GM19239 (cell line): ENCODE measurements at regions not wholly inside any gene's neighbourhood (a gene's known extent, or its start where the extent isn't known, plus 50 kb on each side); places are given as distances from the start of the nearest gene placed in this dataset.

Experiments used
- DNase-seq: peaks from one replicate; pipeline ENCODE4 v3.0.0; 2011; ENCODE audit warnings: low spot score; ENCODE audit not compliant: insufficient read length
- FAIRE-seq: peaks from 2 replicates; lab custom pipeline; 2011; peaks lifted over from hg19 to GRCh38; lab: Jason Lieb, UNC

DNA sequence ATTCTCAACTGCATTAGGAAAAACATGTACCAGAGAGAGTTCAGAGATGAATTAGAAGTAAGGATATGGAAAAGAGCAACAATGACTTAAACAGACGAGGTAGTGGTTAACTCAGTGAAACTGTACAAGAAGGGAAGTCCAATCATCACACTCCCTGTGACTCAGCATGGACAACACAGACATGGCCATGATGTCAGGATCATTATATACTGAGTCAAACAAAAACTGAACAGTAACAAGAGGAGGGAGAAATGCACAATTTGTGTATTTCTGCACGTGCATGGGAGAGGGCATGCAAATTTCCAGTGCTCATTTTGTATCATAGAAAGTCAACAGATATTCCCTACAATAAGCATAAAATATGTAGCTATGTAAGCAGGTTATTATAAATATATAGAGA, 1037.8 kb downstream of the BCL11B start:
- no peak for DNase-seq
- FAIRE-seq, result no peak

DNA sequence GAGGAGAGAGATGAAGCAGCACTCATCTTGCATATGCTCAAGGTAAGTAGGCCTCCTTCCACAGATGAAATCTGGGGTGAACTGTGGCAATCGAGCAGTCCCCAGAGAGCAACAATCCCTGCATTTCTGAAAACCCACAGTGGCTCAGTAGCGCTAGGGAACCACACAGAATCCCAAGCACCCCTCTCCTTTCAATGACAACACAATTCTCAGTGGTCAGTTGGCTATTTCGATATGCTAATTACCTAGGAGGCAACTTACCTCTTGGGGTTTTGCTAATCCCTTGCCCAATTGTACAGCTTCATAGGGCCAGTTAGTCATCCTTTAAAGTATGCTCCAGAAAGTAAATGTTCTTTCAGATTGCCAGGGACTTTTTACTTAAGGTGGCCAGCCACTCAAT, 1035.7 kb downstream of the BCL11B start:
- DNase-seq, result no peak
- FAIRE-seq, result no peak

DNA sequence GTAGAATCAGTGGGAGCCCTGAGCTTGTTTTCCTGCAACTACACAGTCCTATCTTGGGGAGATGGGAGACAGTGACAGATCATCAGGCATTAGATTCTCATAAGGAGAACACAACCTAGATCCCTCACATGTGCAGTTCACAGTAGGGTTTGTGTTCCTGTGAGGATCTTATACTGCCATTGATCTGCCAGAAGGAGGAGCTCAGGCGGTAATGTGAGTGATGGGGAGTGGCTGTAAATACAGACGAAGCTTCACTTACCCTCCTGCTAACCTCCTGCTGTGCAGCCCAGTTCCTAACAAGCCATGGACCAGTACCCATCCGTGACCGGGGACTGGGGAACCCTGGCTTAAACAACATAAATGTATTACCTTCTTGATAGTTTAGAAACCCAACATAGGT, 1034.1 kb downstream of the BCL11B start:
- DNase-seq (no peak), FAIRE-seq (no peak)

DNA sequence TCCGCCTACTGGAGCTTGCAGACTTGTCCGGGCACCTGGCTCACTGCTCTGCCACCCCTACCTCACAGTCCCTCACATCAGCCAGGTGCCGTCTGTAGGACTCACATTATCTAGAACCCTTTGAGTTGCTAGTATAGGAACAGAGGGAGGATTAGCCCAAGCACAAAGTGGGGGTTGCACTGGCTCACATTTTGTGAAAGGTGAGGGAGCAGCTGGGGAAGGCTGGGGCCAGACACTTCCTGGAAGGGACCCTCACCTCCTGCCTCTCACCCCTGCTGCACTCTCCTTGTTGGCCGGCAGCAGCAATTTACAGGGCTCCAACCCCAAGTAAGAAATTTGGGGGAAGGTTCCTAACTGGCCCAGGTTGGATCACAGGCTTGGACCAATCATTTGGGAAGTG, 1031.6 kb downstream of the BCL11B start:
- DNase-seq, result no peak
- no peak for FAIRE-seq

DNA sequence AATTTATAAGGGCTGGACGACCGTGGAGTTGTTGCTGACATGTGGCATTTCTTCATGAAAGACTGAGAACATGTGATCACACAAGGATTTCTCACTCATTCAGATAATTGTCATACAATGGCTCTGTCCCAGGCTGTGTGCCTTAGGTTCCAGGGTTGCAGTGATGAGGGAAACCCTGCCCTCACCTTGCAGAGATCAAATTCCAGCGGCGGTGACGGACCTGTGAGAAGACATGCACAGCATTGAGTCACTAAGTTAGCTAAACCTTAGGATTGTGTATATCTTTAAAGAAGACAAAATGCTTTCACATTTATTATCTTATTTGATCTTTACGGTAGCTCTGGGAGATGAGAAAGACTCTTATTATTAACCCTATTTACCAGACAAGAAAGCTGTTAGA, 1029.1 kb downstream of the BCL11B start:
- FAIRE-seq (no peak), DNase-seq (no peak)

DNA sequence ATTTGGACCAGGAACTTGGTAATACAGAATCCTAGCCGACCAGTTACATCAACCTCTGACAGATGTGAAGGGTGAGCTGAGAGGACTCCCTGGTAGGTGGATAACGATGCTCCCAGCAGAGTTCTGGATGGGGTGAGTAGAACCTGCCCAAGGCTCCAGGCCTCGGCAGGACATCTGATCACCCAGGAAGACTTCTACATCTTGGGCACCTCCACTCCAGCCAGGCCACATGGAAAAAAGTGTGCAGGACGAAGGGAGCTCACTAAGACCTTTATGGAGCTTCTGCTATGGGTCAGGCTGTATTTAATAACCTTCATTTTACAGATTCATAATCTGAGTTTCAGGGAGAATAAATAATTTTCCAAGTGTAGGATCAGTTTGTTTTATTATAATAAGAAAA, 1028.7 kb downstream of the BCL11B start:
- no peak for DNase-seq
- FAIRE-seq, result no peak

DNA sequence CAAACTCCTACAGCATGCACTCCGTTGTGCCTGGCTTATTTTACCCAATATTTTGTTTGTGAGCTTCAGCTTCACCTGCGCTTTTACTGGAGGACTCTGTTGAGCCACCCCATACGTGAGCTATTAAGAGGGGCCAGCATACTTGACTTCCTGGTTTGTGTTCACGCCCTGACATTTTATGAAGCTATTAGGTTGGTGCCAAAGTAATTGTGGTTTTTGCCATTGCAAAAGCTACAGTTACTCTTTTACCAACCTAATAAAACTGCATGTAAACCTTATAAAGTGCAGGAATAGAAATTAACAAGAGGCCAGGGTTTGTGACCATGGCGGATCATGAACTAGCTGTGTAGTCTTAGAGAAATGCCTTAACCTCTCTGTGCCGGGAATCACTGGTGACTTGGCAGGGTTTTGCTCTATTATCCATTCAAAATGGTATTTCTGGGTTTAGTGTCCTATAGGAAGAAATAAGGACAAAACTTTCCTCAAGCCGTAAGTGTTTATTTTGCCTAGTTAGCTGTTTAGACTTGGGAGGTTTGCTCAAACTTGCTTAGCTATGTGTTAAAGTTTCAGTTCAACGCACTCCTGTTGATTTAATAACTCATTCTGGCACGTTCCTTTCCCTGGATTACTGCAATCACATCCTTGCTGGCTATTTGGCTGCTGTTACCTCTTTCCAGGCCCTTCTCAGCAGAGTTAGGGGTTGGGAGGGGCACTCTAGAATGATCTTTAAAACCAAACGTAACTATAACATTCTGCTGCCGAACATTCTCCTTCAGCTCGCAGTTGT, 1027.6 kb downstream of the BCL11B start:
- FAIRE-seq (no peak), DNase-seq (no peak)

DNA sequence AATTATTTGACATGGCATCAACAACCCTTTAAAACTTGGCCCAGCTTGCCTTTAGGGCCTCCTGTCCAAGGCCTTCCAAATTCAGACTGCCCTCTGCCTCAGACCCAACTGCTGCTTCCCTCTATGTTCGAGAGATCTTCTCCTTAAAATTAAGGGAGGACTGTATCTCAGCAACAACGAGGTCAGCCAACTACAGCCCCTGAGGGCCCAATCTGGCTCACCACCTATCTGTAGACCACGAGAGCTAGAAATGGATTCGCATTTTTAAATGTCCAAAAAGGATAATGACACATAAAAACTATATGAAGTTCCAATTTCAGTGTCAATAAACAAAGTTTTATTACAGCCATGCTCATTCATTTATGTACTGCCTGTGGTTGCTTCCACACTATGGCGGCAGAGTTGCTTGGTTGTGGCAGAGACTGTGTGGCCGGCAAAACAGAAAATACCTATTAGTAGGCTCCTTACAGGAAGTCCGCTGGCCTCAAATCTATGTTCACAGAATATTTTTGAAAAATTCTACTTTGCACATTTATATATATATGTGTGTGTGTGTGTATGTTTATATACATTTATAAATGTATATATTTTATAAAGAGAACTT, 1026.9 kb downstream of the BCL11B start:
- DNase-seq (no peak), FAIRE-seq (no peak)

DNA sequence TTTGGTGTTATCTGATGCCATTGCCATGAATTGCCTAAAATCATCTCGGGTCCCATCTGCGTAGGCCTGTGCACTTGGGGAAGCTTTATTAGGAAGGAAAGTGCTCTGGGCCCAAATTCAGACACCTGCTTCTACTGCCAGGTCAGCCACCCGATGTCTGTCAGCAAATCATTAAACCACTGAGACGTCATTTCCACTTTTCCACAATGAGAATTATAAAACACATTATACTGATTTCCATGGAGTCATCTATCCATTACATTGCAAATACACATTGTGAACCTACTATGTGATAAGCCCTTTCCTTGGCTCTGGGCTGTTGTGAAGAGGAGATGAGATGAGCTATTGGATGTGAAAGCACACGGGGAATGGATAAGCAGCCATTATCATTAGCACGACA, 1022.9 kb downstream of the BCL11B start:
- DNase-seq (no peak), FAIRE-seq (no peak)

DNA sequence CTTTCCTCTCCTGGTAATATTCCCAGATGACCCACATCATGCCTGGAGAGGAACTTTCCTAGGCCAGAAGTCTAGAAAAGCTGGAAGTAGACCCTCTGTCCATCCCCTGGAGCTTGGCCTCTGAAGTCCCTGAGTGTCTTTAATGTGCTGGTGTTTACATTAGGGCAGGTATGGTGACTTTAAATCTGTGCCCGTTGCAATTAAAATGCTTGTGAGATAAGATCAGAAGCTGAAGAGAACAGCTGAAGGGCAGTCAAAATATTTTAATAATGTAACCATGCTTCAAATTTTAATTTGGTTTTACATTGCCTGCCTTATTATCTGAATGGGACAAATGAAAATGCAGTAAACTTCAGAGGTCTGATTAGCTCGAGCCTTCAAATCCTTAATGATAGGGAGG, 1022.5 kb downstream of the BCL11B start:
- DNase-seq, result no peak
- FAIRE-seq, result no peak

DNA sequence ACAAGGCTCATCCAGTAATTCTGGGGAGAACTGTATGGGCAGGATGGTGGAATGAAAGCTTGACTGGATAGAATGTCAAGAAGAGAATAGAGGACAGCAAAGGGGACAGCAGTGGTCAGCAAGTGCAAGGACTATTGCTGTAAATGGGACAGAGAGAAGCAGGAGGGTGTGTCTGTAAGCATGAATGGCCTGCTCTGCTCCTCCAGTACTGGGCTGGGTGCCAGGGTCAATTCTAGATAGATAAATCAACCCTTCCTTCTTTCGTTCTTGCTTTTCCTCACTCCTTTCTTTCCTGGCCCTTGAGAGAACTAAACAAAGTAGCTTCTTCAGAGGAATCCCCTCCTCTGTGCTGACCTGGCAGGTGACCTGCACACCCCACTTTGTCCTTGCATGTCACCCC, 1019.2 kb downstream of the BCL11B start:
- DNase-seq (no peak), FAIRE-seq (no peak)

DNA sequence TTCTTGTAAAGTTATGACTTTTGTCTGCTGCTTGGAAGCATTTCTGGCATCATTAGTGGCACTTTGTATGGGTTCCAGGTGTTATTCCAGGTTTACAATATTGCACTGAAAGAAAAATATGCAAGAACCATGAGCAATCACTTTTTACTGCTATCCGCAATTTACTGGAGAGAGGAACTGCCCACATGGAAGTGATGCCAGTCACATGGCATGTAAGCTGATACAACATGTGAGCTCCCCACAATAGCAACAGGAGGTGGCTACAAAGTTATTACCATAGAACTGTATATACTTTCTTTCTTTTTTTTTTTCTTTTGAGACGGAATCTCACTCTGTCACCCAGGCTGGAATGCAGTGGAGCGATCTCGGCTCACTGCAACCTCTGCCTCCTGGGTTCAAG, 1012.1 kb downstream of the BCL11B start:
- no peak for DNase-seq
- no peak for FAIRE-seq

DNA sequence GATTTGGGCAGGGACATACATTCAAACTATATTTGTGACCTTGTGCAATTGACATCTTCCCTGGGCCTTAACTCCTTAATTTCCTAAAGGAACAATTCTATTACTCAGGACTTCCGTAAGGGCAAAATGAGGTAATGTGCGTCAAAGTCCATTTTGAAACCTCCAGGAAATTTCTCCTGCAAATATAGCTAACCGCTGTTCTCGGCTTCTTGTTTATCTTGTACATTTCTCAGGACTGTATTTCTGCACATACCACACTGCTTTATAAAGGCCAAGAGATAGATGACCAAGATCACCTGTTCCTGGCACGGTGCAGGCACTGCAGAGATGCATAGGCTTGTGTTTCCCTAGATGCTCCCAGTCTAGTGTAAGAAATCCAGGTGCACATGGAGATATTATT, 1009.4 kb downstream of the BCL11B start:
- FAIRE-seq (no peak), DNase-seq (no peak)

DNA sequence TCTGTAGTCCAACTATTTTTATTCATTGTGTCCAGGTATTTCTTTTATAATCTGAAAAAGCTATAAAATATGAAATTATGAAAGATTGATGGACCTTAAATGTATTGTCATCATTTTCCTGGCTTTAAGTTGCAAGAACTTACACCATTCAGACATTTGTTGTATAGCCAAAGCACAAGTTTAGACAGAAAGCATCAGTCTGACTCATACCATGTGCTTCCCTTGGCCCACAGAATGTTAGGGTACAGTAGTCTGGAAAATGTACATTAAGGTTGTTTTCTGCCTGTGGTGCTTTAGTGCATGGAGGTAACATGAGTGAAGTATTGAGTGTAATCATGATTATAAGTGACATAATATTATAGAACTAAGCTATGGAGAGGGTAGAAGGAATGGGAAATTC, 1002.5 kb downstream of the BCL11B start:
- FAIRE-seq (no peak), DNase-seq (no peak)

DNA sequence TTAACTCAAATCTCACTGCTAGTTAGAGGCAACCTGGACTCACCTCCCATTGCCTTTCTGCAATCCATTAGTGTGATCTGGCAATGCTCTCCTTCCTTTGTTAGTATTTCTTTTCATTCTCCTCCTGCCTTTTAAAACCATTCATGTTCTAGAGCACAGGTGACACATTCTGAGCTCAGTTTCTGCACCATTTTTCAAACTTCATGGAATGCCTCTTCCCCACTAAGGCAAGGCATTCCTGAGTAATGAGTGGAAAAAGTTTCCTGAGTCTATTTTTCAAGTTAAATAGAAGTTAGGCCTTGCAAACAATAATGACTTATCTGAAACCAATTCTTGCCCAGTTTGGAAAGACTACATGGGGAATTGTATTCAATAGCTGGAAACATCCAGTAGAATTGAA, 1001.8 kb downstream of the BCL11B start:
- DNase-seq, result no peak
- no peak for FAIRE-seq

DNA sequence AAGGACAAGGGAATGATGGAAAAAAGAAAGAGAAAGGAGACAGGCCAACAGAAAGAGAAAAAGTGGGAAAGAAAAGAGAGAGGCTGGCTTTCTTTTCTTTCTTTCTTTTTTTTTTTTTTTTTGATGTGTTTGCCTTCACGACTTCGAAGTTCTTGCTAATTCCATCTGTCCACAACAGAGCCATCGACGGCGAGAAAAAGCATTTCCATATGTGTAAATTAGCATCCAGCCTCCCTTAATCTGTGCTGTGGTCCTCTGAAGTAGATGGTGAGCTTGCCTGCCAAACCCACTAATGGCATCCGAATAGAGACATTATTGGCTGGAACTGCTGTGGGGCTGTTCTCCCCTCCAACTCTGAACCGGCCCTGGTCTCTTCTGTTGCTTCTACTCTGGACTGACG, 997.4 kb downstream of the BCL11B start:
- FAIRE-seq (no peak), DNase-seq (no peak)

DNA sequence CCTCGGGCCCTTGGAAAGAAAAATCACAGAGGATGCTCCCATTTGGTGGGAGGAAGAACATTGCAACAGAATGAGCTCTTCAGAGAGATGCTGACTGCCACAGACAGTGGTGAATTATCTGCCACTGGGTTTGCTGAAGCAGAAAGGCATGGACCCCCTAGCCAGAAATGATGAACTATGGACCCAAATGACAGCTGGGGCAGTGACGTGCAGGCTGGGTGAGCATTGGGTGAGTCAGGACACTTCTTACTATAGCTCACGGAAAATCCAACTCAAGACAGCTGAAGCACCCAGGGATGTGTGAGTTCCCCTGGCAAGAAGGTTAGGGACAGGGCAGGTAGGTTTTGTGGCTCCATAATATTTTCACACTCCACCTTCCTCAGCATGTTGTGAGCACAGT, 993.2 kb downstream of the BCL11B start:
- FAIRE-seq, result no peak

DNA sequence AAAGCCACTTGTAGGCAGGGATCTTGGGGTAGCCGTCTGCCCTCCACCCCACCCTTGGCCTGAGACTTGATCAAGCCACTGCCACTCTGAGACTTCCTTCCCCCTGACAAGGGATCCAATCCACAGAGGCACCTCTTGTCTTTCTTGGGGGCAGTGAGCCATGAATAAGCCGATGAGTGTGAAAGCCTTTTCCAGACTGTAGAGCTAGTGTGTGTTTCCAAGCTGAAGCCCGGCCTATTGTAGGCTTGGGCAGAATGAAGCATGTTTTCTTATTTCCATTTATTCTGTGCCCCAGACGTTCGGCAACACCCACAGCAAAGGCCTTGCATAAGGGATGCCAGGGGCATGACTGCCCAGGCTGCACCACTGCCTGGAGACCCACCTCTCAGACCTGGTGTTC, 991.6 kb downstream of the BCL11B start:
- DNase-seq, result no peak
- FAIRE-seq, result no peak

More for the DNA sequence above, 993.2 kb downstream of the BCL11B start:
- no peak for DNase-seq

DNA sequence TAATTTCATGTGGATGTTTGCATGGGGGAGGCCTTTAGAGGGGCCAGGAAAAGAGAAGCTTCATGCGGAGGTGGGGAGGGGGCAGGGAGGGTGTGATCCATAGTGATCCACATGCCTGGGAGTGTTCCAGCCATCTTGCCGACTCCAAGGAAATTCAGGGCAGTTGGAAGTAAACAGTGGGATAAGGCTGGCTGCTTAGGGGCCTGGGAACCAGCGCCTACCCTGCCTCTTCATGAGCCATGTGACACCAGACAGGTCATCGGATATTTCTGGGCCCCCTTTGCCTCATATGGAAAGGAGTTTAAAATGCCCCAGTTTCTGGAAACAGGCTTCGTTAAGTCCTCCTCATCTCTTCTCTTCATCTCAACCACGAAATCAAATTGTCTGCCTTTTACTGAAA, 983.2 kb downstream of the BCL11B start:
- no peak for DNase-seq
- FAIRE-seq, result no peak

DNA sequence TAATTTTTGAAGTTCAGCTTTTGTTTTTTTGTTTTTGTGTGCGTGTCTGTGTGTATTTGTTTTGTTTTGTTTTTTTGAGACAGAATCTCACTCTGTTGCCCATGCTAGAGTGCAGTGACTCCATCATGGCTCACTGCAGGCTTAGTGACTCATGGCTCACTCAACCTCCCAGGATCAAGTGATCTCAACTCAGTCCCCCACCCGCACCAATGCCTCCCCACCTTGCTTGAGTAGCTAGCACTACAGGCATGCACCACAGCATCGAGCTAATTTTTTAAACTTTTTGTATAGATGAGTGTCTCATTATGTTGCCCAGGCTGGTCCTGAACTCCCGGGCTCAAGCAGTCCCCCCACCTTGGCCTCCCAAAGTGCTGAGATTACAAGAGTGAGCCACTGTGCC, 981.4 kb downstream of the BCL11B start:
- no peak for DNase-seq
- no peak for FAIRE-seq

DNA sequence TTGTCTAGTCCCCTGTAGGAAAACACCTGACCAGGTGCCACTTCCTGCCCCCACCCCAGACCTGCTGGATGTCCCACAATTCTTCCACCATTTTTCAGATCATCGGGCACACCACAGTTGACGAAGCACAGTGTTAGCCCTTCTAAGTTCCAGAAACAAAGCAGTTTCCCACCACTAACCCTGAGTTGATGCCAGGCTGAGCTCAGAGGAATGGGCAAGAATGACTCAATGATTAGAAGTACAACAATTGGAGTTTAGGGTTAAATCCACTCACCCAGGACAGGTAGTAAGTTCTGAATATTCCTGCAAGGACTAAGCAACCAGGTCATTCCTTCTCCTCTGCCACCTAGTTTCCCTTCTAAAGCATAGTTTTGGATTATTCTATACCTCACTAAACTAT, 979.8 kb downstream of the BCL11B start:
- no peak for DNase-seq
- no peak for FAIRE-seq

DNA sequence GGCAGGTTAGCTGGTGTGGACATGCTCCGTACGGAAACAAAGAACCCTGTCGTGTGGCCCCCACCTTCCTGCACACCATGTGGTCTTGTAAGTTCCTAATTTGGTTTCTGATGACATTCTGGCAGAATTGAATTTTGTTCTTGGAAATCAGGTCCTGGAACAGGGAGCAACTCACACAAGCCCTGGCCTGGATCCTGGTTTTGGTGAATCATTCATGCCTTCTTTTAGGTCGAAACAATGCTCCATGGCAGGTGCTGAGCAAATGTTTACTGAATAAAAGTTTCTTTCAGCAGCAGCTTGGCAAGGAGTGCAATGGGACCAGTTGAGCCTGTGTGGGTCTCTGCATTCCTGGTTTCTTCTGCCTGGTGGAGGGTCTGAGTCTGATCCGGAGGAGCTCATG, 978.4 kb downstream of the BCL11B start:
- FAIRE-seq (no peak), DNase-seq (no peak)
